OCI-LY1 (cell line): ENCODE measurements at regions not wholly inside any gene's neighbourhood (a gene's known extent, or its start where the extent isn't known, plus 50 kb on each side); places are given as distances from the start of the nearest gene placed in this dataset.
"Not testable (repeated sequence)": the region's sequence is repeated elsewhere in the genome, so short reads cannot be mapped to it uniquely, and the experiment has no call there.

Source experiments
- H2AFZ ChIP-seq: fragments of 200-600 bp; sonication (generic), shearing (Covaris generic); 2 replicates; pipeline ENCODE4 v1.6.0; 2014; ENCODE audit warnings: antibody characterized with exemption, mild to moderate bottlenecking, low read length
- H3F3A ChIP-seq: fragments of 200-600 bp; sonication (generic), shearing (Covaris generic); 2 replicates; pipeline ENCODE4 v1.6.0; 2014; ENCODE audit warnings: mild to moderate bottlenecking, antibody characterized with exemption, low read length, moderate library complexity; ENCODE audit not compliant: insufficient read depth
- H3K27ac ChIP-seq: fragments of 200-600 bp; sonication (generic); 2 replicates; pipeline ENCODE4 v1.5.1; 2014; ENCODE audit warnings: low read length, mixed run types, mild to moderate bottlenecking, low read depth; ENCODE audit not compliant: poor library complexity, severe bottlenecking
- H3K27me3 ChIP-seq: fragments of 200-600 bp; sonication (generic); 2 replicates; pipeline ENCODE4 v1.6.0; 2014; ENCODE audit warnings: antibody characterized with exemption, mild to moderate bottlenecking, low read length, moderate library complexity; ENCODE audit not compliant: insufficient read depth
- H3K36me3 ChIP-seq: fragments of 200-600 bp; sonication (generic); 2 replicates; pipeline ENCODE4 v1.6.1; 2014; ENCODE audit warnings: mild to moderate bottlenecking, antibody characterized with exemption, low read length, moderate library complexity, mixed read lengths; ENCODE audit not compliant: insufficient read depth
- H3K4me1 ChIP-seq: fragments of 200-600 bp; sonication (generic); 2 replicates; pipeline ENCODE4 v1.5.1; 2014; ENCODE audit warnings: mild to moderate bottlenecking, low read length, moderate library complexity; ENCODE audit not compliant: insufficient read depth, severe bottlenecking
- H3K4me2 ChIP-seq: fragments of 200-600 bp; sonication (generic), shearing (Covaris generic); 2 replicates; pipeline ENCODE4 v1.6.1; 2014; ENCODE audit warnings: low read length
- H3K4me3 ChIP-seq: fragments of 200-600 bp; sonication (generic); 2 replicates; pipeline ENCODE4 v1.5.1; 2014; ENCODE audit warnings: low read length, low read depth, mild to moderate bottlenecking, mixed read lengths; ENCODE audit not compliant: poor library complexity, severe bottlenecking
- H3K79me2 ChIP-seq: fragments of 200-600 bp; shearing (Covaris generic); 2 replicates; pipeline ENCODE4 v1.6.1; 2016; ENCODE audit warnings: mixed run types, low read length, mixed read lengths; ENCODE audit not compliant: insufficient read depth
- H3K9ac ChIP-seq: fragments of 200-600 bp; sonication (generic), shearing (Covaris generic); 2 replicates; pipeline ENCODE4 v1.6.1; 2014; ENCODE audit warnings: mild to moderate bottlenecking, low read length, mixed read lengths
- H3K9me2 ChIP-seq: fragments of 200-600 bp; sonication (generic), shearing (Covaris generic); 2 replicates; pipeline ENCODE4 v1.6.1; 2014; ENCODE audit warnings: low read depth, mild to moderate bottlenecking, low read length, mixed read lengths
- H3K9me3 ChIP-seq: fragments of 200-600 bp; shearing (Covaris generic); 2 replicates; pipeline ENCODE4 v1.6.1; 2014; ENCODE audit warnings: low read length, mixed read lengths
- H4K20me1 ChIP-seq: fragments of 200-600 bp; sonication (generic), shearing (Covaris generic); 2 replicates; pipeline ENCODE4 v1.6.0; 2016; ENCODE audit warnings: mild to moderate bottlenecking, low read length; ENCODE audit not compliant: insufficient read depth
- EZH2 ChIP-seq: fragments of 200-600 bp; sonication (generic), shearing (Covaris generic); IDR thresholded peaks from 2 replicates; pipeline ENCODE4 v1.8.0; 2017; ENCODE audit warnings: borderline replicate concordance, mixed run types, mild to moderate bottlenecking, antibody characterized with exemption, low read length, moderate library complexity, mixed read lengths
- TF ChIP-seq, protein P1 (sequence below): fragments of 200-600 bp; sonication (generic), shearing (Covaris generic); IDR thresholded peaks from 2 replicates; pipeline ENCODE4 v1.5.1; 2017; ENCODE audit warnings: mild to moderate bottlenecking, antibody characterized with exemption, low read length, moderate library complexity, mixed read lengths

DNA sequence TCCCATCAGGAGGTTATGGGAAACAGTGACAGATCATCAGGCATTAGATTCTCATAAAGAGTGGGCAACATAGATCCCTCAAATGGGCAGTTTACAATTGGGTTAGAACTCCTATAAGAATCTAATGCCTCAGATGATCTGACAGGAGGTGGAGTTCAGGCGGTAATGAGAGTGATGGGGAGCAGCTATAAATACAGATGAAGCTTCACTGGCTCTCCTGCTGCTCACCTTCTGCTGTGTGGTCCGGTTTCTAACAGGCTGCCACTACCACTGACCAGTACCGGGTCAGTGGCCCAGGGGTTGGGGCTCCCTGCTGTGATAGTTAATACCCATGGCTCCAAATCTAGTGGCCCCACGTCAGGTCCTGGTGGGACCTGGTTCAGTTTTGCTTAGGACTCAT lies 135.7 kb downstream of the OR2B2 start:
- Histone ChIP-seq H3K27me3 (no peaks in the 10 kb centered on the region), H3K9me3 (no peaks in the 10 kb centered on the region), H3K4me3 (no peak overlapping the region), H3K36me3 (no peaks in the 10 kb centered on the region; the same call in 1 of the 2 replicates), H3K79me2 (no peaks in the 10 kb centered on the region), H2AFZ (no peak overlapping the region), H3K4me1 (no peaks in the 10 kb centered on the region), H3K9ac (no peak overlapping the region), H3F3A (no peaks in the 10 kb centered on the region), H4K20me1 (no peaks in the 10 kb centered on the region), H3K4me2 (no peak overlapping the region), H3K9me2 (no peaks in the 10 kb centered on the region), H3K27ac (no peak overlapping the region)
- TF ChIP-seq EZH2: no peak
- TF ChIP-seq, protein P1, sequence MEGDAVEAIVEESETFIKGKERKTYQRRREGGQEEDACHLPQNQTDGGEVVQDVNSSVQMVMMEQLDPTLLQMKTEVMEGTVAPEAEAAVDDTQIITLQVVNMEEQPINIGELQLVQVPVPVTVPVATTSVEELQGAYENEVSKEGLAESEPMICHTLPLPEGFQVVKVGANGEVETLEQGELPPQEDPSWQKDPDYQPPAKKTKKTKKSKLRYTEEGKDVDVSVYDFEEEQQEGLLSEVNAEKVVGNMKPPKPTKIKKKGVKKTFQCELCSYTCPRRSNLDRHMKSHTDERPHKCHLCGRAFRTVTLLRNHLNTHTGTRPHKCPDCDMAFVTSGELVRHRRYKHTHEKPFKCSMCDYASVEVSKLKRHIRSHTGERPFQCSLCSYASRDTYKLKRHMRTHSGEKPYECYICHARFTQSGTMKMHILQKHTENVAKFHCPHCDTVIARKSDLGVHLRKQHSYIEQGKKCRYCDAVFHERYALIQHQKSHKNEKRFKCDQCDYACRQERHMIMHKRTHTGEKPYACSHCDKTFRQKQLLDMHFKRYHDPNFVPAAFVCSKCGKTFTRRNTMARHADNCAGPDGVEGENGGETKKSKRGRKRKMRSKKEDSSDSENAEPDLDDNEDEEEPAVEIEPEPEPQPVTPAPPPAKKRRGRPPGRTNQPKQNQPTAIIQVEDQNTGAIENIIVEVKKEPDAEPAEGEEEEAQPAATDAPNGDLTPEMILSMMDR: no peak

DNA sequence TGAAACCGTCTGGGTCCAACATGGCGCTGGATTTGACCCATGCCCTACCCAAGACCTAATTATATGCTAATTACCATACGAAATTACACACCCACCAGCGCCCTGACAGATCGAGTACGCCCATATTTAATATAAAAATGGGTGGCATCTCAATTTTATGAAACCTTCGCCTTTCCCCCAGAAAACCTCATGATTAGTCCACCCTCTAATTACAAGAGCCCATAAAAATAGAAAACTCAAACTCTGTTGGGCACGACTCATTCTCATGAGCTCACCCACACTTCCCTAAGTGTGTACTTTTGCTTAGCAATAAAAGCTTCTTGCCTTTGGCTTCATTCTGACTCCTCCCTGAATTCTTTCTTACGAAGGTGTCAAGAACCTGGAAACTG lies 136.4 kb downstream of the OR2B2 start:
- Histone ChIP-seq H3K4me3 (no peak overlapping the region), H3F3A (no peaks in the 10 kb centered on the region), H3K27me3 (no peaks in the 10 kb centered on the region), H3K79me2 (no peaks in the 10 kb centered on the region), H3K4me2 (no peak overlapping the region), H2AFZ (no peak overlapping the region), H3K9ac (no peak overlapping the region), H3K9me2 (no peaks in the 10 kb centered on the region), H4K20me1 (no peaks in the 10 kb centered on the region), H3K4me1 (no peaks in the 10 kb centered on the region), H3K9me3 (no peaks in the 10 kb centered on the region), H3K36me3 (no peaks in the 10 kb centered on the region; the same call in 1 of the 2 replicates), H3K27ac (no peak overlapping the region)
- TF ChIP-seq, protein P1: no peak
- no peak for TF ChIP-seq EZH2

DNA sequence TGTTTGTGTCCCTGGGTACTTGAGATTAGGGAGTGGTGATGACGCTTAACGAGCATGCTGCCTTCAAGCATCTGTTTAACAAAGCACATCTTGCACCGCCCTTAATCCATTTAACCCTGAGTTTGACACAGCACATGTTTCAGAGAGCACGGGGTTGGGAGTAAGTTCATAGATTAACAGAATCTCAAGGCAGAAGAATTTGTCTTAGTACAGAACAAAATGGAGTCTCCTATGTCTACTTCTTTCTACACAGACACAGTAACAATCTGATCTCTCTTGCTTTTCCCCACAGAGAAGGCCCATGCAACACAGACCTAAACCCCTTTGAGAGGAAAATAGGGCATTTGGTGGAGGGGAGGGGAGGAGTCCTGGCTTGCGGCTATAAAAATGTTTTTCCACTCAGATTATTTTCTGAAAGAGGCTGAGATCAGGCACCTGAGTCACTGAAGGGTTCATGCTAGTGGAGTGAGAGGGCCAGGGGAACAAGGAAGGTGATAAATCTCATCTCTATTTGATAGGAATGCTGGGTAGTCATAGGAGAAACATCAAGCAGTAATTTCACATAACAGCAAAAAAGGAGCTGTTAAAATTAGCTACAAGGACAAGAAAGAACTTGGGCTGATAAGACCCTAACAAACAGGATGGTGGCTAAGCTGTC lies 136.9 kb downstream of the OR2B2 start:
- not testable (repeated sequence) for H3K4me3 ChIP-seq, H3K36me3 ChIP-seq, H3F3A ChIP-seq, H2AFZ ChIP-seq, H3K9me2 ChIP-seq, H3K9ac ChIP-seq, H3K27me3 ChIP-seq, H4K20me1 ChIP-seq, H3K4me1 ChIP-seq, H3K79me2 ChIP-seq, H3K27ac ChIP-seq, H3K9me3 ChIP-seq, H3K4me2 ChIP-seq

DNA sequence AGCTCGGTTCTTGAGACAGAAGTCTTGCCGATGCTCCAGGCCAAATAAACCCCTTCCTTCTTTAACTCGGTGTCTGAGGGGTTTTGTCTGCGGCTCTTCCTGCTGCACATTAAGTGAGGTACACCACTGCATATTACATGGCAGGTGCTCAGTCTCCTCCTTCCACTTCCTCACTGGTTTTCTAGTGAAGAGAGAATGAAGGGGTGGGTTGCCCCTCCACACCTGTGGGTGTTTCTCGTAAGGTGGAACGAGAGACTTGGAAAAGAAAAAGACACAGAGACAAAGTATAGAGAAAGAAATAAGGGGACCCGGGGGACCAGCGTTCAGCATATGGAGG lies 138.0 kb downstream of the OR2B2 start:
- H3K9me2 ChIP-seq, H3F3A ChIP-seq, H3K27me3 ChIP-seq, H3K9me3 ChIP-seq, H3K27ac ChIP-seq, H3K4me2 ChIP-seq, H4K20me1 ChIP-seq, H3K36me3 ChIP-seq, H3K4me3 ChIP-seq, H3K4me1 ChIP-seq, H2AFZ ChIP-seq, H3K79me2 ChIP-seq, H3K9ac ChIP-seq: not testable (repeated sequence)

DNA sequence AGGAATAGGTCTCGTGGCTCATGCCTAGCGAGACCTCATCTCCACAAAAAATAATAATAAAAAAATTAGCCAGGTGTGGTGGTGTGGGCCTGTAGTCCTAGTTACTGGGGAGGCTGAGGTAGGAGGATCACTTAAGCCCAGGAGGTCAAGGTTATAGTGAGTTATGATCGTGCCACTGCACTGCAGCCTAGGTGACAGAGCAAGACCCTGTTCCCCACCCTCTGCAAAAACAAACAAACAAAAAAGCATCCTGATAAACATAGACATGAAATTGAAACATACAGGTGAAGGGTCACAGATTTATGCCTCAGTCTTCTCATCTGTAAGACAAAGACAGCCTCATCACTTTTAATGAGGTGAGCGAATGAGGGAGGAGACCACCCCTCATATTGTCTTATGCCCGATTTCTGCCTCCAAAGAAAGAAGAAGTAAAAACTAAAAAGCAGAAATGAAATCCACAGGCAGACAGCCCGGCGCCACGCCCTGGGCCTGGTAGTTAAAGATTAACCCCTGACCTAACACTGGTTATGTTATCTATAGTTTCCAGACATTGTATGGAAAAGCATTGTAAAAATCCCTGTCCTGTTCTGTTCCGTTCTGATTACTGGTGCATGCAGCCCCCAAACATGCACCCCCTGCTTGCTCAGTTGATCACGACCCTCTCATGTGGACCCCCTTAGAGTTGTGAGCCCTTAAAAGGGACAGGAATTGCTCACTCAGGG lies 138.5 kb downstream of the OR2B2 start:
- H3K27me3 ChIP-seq, H4K20me1 ChIP-seq, H3K4me1 ChIP-seq, H3K4me2 ChIP-seq, H3K9me3 ChIP-seq, H3K9me2 ChIP-seq, H2AFZ ChIP-seq, H3K27ac ChIP-seq, H3K36me3 ChIP-seq, H3F3A ChIP-seq, H3K79me2 ChIP-seq, H3K4me3 ChIP-seq, H3K9ac ChIP-seq: not testable (repeated sequence)
